Hepatocyte (in vitro differentiated cells): ENCODE measurements at regions not wholly inside any gene's neighbourhood (a gene's known extent, or its start where the extent isn't known, plus 50 kb on each side); places are given as distances from the start of the nearest gene placed in this dataset.

Experiments used
- DNase-seq: peaks from one replicate; pipeline ENCODE4 v3.0.0-alpha.2; 2016; ENCODE audit warnings: low spot score
- H2AFZ ChIP-seq: fragments of 200-600 bp; sonication (generic); 2 replicates; pipeline ENCODE4 v1.6.0; 2016; ENCODE audit warnings: antibody characterized with exemption, mild to moderate bottlenecking
- H3K27ac ChIP-seq: fragments of 200-600 bp; sonication (generic); 2 replicates; pipeline ENCODE4 v1.5.1; 2016; ENCODE audit warnings: mild to moderate bottlenecking
- H3K27me3 ChIP-seq: fragments of 200-600 bp; sonication (generic); 2 replicates; pipeline ENCODE4 v1.6.1; 2016
- H3K36me3 ChIP-seq: fragments of 200-600 bp; sonication (generic); replicated peaks from 2 replicates; pipeline ENCODE4 v1.5.1; 2016; ENCODE audit warnings: low read depth; ENCODE audit not compliant: insufficient read depth
- H3K4me1 ChIP-seq: fragments of 200-600 bp; sonication (generic); 2 replicates; pipeline ENCODE4 v1.5.1; 2016; ENCODE audit warnings: mild to moderate bottlenecking, moderate library complexity; ENCODE audit not compliant: insufficient read depth
- H3K4me2 ChIP-seq: fragments of 200-600 bp; sonication (generic); 2 replicates; pipeline ENCODE4 v1.6.0; 2016
- H3K4me3 ChIP-seq: fragments of 200-600 bp; sonication (generic); 2 replicates; pipeline ENCODE4 v1.5.1; 2016; ENCODE audit warnings: mild to moderate bottlenecking
- H3K79me2 ChIP-seq: fragments of 200-600 bp; sonication (generic); 2 replicates; pipeline ENCODE4 v1.6.0; 2017; ENCODE audit warnings: mild to moderate bottlenecking
- H3K9me2 ChIP-seq: fragments of 200-600 bp; sonication (generic); replicated peaks from 2 replicates; pipeline ENCODE4 v1.6.0; 2017; ENCODE audit warnings: mild to moderate bottlenecking; ENCODE audit not compliant: insufficient read depth
- H3K9me3 ChIP-seq: fragments of 200-600 bp; sonication (generic); 2 replicates; pipeline ENCODE4 v1.5.1; 2016; ENCODE audit warnings: low read depth, mild to moderate bottlenecking
- H4K20me1 ChIP-seq: fragments of 200-600 bp; sonication (generic); 2 replicates; pipeline ENCODE4 v1.6.0; 2016; ENCODE audit warnings: mild to moderate bottlenecking; ENCODE audit not compliant: insufficient read depth, poor library complexity, severe bottlenecking
- EZH2 ChIP-seq: fragments of 200-600 bp; sonication (generic); IDR thresholded peaks from 2 replicates; pipeline ENCODE4 v1.6.1; 2016; ENCODE audit warnings: antibody characterized with exemption, mild to moderate bottlenecking, borderline replicate concordance
- EZH2phosphoT487 ChIP-seq: fragments of 200-600 bp; sonication (generic); IDR thresholded peaks from one replicate; pipeline ENCODE4 v1.6.1; 2018; ENCODE audit warnings: antibody characterized with exemption, mild to moderate bottlenecking, low read depth, moderate library complexity; ENCODE audit not compliant: unreplicated experiment, severe bottlenecking
- WGBS: methylation state at CpG from one replicate; pipeline ENCODE4 v1.1.6; 2016; ENCODE audit warnings: low lambda C conversion rate; ENCODE audit errors: missing lambda C conversion rate; 5-methylcytosine and 5-hydroxymethylcytosine counted together
- TF ChIP-seq, protein P1 (sequence below): fragments of 200-600 bp; sonication (generic); IDR thresholded peaks from 2 replicates; pipeline ENCODE4 v1.5.1; 2016; ENCODE audit warnings: antibody characterized with exemption, mild to moderate bottlenecking; ENCODE audit not compliant: poor library complexity

DNA sequence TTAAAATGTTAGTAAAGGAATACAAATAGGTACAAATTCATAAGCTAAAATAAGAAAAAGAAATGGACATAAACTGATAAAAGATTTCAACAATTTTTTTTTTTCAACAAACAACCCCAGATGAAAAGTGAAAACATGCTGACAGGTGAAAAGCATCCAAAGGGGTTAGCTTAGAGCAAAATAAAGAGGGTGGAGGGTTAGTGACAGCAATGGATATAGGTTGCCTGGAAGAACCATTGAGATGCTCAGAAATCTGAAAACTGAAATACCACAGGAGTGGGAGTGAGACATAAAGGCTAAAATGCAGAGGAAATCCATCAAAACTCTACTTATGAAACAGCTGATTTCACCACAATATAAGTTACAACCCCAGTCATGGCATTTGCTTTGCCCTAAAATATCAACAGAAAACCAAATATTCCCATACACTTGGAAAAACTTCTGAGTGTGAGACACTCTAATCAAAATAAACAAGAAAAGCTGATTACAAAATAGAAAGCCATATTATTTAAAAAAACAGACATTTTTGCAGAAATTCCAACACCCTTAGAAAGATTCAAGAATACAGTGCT lies 136.3 kb upstream of the PLEKHG7 start:
- Histone ChIP-seq H3K9me2 (no peaks in the 10 kb centered on the region), H4K20me1 (no peaks in the 10 kb centered on the region), H3K9me3 (no peaks in the 10 kb centered on the region), H3K36me3 (no peaks in the 10 kb centered on the region), H3K27ac (no peak overlapping the region), H3K4me1 (peaks cover 10% of the 10 kb centered on the region), H3K4me3 (no peak overlapping the region), H2AFZ (no peak overlapping the region), H3K27me3 (no peaks in the 10 kb centered on the region), H3K4me2 (no peak overlapping the region), H3K79me2 (no peaks in the 10 kb centered on the region)
- TF ChIP-seq, protein P1, sequence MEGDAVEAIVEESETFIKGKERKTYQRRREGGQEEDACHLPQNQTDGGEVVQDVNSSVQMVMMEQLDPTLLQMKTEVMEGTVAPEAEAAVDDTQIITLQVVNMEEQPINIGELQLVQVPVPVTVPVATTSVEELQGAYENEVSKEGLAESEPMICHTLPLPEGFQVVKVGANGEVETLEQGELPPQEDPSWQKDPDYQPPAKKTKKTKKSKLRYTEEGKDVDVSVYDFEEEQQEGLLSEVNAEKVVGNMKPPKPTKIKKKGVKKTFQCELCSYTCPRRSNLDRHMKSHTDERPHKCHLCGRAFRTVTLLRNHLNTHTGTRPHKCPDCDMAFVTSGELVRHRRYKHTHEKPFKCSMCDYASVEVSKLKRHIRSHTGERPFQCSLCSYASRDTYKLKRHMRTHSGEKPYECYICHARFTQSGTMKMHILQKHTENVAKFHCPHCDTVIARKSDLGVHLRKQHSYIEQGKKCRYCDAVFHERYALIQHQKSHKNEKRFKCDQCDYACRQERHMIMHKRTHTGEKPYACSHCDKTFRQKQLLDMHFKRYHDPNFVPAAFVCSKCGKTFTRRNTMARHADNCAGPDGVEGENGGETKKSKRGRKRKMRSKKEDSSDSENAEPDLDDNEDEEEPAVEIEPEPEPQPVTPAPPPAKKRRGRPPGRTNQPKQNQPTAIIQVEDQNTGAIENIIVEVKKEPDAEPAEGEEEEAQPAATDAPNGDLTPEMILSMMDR: no peak
- TF ChIP-seq EZH2phosphoT487: no peak
- no peak for TF ChIP-seq EZH2
- no peak for DNase-seq

DNA sequence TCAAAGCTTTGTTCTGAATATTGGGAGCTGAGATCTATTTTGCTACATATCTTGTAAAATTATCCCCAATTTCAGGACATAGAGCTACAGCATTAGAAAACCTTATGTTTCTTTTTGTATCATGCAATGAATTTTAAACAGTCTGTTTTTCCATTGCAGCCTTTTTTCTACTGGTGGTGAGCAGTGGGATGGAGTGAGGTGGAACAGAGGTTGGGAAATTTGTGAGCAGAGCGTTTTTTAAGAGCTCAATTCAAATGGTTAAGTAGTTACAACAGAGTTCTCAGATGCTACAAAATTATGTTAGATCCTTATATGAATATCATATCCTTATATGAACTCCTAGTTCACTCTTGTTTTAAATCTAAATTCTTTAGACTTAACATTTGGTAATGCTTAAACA lies 139.0 kb upstream of the PLEKHG7 start:
- Histone ChIP-seq H2AFZ (no peak overlapping the region), H4K20me1 (no peaks in the 10 kb centered on the region), H3K4me1 (peaks cover 10% of the 10 kb centered on the region), H3K79me2 (no peaks in the 10 kb centered on the region), H3K9me2 (no peaks in the 10 kb centered on the region), H3K4me3 (no peak overlapping the region), H3K36me3 (no peaks in the 10 kb centered on the region), H3K4me2 (no peak overlapping the region), H3K9me3 (no peaks in the 10 kb centered on the region), H3K27ac (no peak overlapping the region), H3K27me3 (no peaks in the 10 kb centered on the region)
- WGBS: 61% methylated on average over 1 of the region's 1 CpG
- TF ChIP-seq EZH2: no peak
- TF ChIP-seq, protein P1: no peak
- TF ChIP-seq EZH2phosphoT487: no peak
- DNase-seq: no peak

DNA sequence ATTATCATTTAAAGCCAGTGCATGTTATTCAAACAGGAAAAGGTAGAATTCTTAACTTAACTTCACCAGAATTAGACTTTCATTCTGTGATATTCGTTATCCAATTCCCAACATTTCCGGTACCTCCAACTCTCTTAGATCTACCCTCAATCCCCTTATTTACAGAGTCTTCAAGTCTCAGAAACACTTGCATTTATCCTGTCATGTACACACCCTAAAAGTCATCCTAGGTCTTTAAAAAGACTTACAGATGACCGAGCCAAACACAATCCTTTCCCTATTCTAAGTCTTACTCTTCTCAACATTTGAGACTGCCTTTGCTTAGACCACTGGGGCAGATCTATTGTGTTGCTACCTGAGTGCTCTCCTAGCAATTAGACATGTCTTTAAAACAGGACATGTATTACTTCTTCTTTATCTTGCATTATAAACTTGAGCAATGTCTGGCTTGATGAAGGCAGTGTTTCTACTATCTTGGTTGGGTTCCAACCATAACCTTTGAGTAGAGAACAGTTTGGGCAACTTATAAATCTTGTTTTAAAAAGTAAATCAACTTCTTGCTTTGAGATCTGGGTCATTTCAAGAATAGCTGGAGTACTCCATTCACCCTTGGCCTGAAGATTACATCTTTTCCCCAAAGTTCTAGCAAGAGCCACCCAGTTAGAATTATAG lies 140.6 kb upstream of the PLEKHG7 start:
- no peak overlapping the region for H2AFZ ChIP-seq
- H3K36me3 ChIP-seq: no peaks in the 10 kb centered on the region
- H3K4me3 ChIP-seq: no peak overlapping the region
- no peaks in the 10 kb centered on the region for H3K9me3 ChIP-seq
- H3K4me1 ChIP-seq: peaks cover 10% of the 10 kb centered on the region
- no peaks in the 10 kb centered on the region for H3K27me3 ChIP-seq
- H4K20me1 ChIP-seq: no peaks in the 10 kb centered on the region
- no peak overlapping the region for H3K4me2 ChIP-seq
- H3K9me2 ChIP-seq: no peaks in the 10 kb centered on the region
- H3K79me2 ChIP-seq: no peaks in the 10 kb centered on the region
- TF ChIP-seq EZH2phosphoT487 (no peak), EZH2 (no peak)
- TF ChIP-seq, protein P1: no peak
- 74% methylated on average over 3 of the region's 3 CpGs for WGBS
- DNase-seq: no peak
- peak overlapping the region; percentile 2 for H3K27ac ChIP-seq
